Cardiac septum (tissue), 1 donor: ENCODE measurements at regions not wholly inside any gene's neighbourhood (a gene's known extent, or its start where the extent isn't known, plus 50 kb on each side); places are given as distances from the start of the nearest gene placed in this dataset.

Source experiments
- DNase-seq: peaks from one replicate; pipeline ENCODE4 v3.0.0-alpha.2; 2020; ENCODE audit warnings: low spot score
- intact Hi-C: fragments of 100-400 bp; cut with DNase I; formaldehyde crosslinking; loops from one replicate; pipeline ENCODE4 v1.14.0; 2022
- donor health status: DM: no; HTN: no; CAD: no.

- DNase-seq: no peak
- intact Hi-C loops: no loop called here
Measured at GRCh38 chr6:10258341-10258740, 156.5 kb downstream of the TFAP2A start.

GRCh38 chr6:10256113-10256690 lies 158.7 kb downstream of the TFAP2A start:
- DNase-seq: no peak
- intact Hi-C loops: no loop called here

- intact Hi-C loops: no loop called here
- DNase-seq: no peak
Measured at GRCh38 chr6:10250655-10251220, 164.1 kb downstream of the TFAP2A start.

- DNase-seq: no peak
- intact Hi-C loops: no loop called here
Measured at GRCh38 chr6:10248378-10248843, 166.5 kb downstream of the TFAP2A start.

- DNase-seq: no peak
- intact Hi-C loops: no loop called here
Measured at GRCh38 chr6:10237298-10238038, 177.4 kb downstream of the TFAP2A start.

GRCh38 chr6:10235344-10235743 lies 179.5 kb downstream of the TFAP2A start:
- intact Hi-C loops: no loop called here
- DNase-seq: no peak

- no peak for DNase-seq
- intact Hi-C loops: no loop called here
Measured at GRCh38 chr6:10230531-10230930, 184.3 kb downstream of the TFAP2A start.

GRCh38 chr6:10223841-10224240 lies 191.0 kb downstream of the TFAP2A start:
- no peak for DNase-seq
- intact Hi-C loops: no loop called here

GRCh38 chr6:10221178-10221577 lies 193.7 kb downstream of the TFAP2A start:
- intact Hi-C loops: no loop called here
- DNase-seq: no peak

- intact Hi-C loops: no loop called here
- DNase-seq: no peak
Measured at GRCh38 chr6:10219510-10219909, 195.4 kb downstream of the TFAP2A start.

GRCh38 chr6:10217111-10217510 lies 197.8 kb downstream of the TFAP2A start:
- no peak for DNase-seq
- intact Hi-C loops: no loop called here

GRCh38 chr6:10215326-10216110 lies 199.4 kb downstream of the TFAP2A start:
- no peak for DNase-seq
- intact Hi-C loops: no loop called here

GRCh38 chr6:10210052-10210451 lies 204.8 kb downstream of the TFAP2A start:
- intact Hi-C loops: no loop called here
- DNase-seq: no peak

GRCh38 chr6:10205892-10206291 lies 209.0 kb downstream of the TFAP2A start:
- intact Hi-C loops: no loop called here
- DNase-seq: no peak

GRCh38 chr6:10205120-10205519 lies 209.8 kb downstream of the TFAP2A start:
- DNase-seq: no peak
- intact Hi-C loops: no loop called here

- intact Hi-C loops: no loop called here
- DNase-seq: no peak
Measured at GRCh38 chr6:10203651-10204050, 211.2 kb downstream of the TFAP2A start.

GRCh38 chr6:10202581-10202980 lies 212.3 kb downstream of the TFAP2A start:
- DNase-seq: no peak
- intact Hi-C loops: no loop called here

- DNase-seq: no peak
- intact Hi-C loops: no loop called here
Measured at GRCh38 chr6:10201606-10202510, 213.0 kb downstream of the TFAP2A start.

- DNase-seq: no peak
- intact Hi-C loops: no loop called here
Measured at GRCh38 chr6:10196090-10196489, 218.8 kb downstream of the TFAP2A start.
